GM12891 (cell line): ENCODE measurements at regions not wholly inside any gene's neighbourhood (a gene's known extent, or its start where the extent isn't known, plus 50 kb on each side); places are given as distances from the start of the nearest gene placed in this dataset.

ENCODE experiments used
- POLR2A ChIP-seq: IDR thresholded peaks from 2 replicates; pipeline ENCODE4 v1.6.1; 2011; ENCODE audit warnings: low read depth, low read length, control low read depth
- POLR2AphosphoS5 ChIP-seq: IDR thresholded peaks from 2 replicates; pipeline ENCODE4 v1.6.1; 2011; ENCODE audit warnings: low read depth, low read length, control low read depth

GRCh38 chr4:159416996-159417395 lies 314.1 kb downstream of the RAPGEF2 start:
- TF ChIP-seq POLR2AphosphoS5 (no peak), POLR2A (no peak)
